ENCODE measurements at regions not wholly inside any gene's neighbourhood (a gene's known extent, or its start where the extent isn't known, plus 50 kb on each side); places are given as distances from the start of the nearest gene placed in this dataset.
A peak's percentile ranks its signal among the peaks of the same experiment; 100 is the strongest.
"Not testable (repeated sequence)": the region's sequence is repeated elsewhere in the genome, so short reads cannot be mapped to it uniquely, and the experiment has no call there.

DNA sequence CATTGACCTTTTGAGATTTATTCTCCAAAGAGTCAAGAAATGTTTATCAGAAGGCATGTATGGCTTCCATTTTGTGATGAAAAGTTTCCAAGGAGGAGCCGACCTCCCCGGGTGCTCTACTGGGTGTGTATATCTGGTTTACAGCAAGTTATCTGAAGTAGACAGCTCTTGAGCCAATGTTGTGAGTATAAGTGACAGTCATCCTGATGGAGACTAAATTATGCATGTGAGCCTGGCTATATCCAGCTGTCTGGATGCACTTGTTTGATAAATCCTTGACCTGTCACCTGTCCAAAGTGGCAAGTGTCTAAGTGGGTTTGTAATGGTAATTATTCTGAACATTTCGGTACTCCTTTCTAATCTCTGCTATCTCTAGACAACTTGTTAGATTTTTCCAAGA lies 142.2 kb downstream of the NR2F2 start:
- DNase-seq: no peak

DNA sequence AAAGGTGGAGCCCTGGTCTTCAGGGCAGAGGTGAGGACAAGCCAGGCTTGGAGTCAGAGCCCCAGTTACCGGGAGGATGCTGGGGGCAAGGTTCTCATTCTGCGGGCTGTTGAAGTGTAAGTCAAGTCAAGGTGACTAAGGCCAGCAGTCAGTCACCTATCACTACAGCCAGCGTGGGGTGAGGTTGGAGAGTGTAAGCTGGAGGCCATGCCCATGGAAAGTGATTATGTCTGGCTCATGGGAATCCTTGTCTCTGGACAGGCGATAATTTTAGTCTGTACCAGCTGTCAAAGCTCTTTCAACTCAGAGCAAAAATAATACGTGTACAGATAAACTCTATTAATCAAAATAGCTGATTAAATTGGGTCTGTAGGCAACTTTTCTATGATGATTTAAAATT lies 143.1 kb downstream of the NR2F2 start:
- DNase-seq: no peak

DNA sequence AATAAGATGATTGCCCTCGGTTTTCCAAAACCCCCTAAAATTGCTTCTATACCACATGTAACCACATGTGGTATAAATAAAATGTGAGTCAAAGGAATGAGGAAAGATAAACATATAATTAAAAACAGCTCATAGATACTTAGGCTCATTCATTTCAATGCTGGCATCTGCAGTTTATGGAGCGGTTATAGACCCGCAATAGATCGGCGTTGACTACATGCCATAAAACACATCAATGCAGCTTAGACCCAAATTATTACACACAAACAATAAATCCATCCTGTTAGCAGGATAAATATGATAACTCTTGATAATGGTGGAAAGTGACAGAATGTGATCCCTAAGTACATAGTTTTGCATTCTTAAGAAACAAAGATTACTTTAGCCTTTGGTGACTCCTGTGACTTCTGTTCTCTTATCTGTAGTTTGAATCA lies 143.7 kb downstream of the NR2F2 start:
- DNase-seq: no peak

DNA sequence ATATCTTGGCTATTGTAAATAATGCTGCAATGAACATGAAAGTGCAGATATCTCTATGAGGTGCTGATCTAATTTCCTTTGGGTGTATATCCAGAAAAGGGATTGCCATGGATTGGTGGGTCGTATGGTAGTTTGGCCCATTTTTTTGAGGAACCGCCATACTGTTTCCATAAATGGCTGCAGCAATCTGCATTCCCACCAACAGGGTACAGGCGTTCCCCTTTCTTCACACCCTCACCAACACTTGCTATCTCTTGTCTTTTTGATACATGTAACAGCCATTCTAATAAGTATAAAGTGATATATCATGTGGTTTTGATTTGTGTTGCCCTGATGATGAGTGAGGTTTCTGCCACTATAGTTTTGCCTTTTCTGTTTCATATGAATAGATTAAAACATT lies 146.7 kb downstream of the NR2F2 start:
- DNase-seq: no peak

DNA sequence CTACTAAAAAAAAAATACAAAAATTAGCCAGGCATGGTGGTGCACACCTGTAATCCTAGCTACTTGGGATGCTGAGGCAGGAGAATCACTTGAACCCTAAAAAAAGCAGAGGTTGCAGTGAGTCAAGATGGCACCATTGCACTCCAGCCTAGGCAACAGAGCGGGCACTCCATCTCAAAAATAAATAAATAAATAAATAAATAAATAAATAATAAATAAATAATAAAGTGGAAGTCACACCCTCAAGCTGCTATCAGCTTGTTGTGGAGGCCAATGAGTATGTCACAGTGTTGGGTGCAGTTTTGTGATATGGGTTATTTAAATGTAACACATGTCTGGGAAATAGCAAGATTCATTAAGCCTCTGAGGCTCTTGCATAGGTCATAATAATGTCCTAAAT lies 153.9 kb downstream of the NR2F2 start:
- DNase-seq: not testable (repeated sequence)

DNA sequence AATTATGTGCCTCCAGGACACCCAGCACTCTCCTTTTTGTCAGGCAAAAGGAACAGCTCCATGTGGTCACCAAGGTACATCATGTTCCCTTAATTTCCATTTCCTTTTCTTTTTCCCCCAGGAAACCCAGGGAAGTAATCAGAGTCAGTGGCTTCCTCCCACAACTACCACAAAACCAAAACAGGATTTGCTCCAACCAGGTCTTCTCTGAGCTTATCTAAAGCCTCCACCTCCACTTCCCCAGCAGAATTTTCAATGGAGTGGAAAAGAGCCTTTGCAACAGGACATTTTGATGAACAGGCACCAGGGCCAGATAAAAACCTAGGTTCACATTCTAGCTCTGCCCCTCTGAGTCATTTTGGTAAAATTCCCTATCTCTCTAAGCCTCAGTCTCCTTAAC lies 154.3 kb downstream of the NR2F2 start:
- DNase-seq: no peak

DNA sequence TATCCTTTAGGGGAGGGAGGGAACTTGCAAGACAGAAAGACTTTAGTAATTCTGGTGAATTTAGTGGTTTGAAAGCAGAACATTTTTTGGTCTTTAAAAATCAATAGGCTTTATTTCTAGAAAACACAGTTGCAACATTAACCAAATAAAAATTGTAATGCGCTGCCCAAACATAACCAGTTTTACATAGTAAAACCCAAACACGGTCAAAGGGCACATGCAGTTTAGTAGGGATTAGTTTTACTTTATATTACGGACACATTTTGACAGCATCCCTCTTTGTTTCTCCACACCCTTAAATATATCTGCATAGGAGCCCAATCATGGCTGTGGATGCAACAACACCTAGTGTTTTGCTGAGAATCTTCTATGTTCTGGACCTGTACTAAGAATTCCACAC lies 156.7 kb downstream of the NR2F2 start:
- no peak for DNase-seq

DNA sequence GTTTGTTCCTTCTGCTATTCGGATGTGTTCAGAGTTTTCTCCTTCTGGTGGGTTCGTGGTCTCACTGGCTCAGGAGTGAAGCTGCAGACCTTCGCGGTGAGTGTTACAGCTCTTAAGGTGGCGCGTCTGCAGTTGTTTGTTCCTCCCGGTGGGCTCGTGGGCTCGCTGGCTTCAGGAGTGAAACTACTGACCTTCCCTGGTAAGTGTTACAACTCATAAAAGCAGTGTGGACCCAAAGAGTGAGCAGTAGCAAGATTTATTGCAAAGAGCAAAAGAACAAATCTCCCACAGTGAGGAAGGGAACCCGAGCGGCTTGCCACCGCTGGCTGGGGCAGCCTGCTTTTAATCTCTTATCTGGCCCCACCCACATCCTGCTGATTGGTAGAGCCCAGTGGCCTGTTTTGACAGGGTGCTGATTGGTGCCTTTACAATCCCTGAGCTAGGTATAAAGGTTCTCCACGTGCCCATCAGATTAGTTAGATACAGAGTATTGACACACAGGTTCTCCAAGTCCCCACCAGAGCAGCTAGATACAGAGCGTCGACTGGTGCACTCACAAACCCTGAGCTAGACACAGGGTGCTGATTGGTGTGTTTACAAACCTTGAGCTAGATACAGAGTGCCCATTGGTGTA lies 160.7 kb downstream of the NR2F2 start:
- DNase-seq: not testable (repeated sequence)

DNA sequence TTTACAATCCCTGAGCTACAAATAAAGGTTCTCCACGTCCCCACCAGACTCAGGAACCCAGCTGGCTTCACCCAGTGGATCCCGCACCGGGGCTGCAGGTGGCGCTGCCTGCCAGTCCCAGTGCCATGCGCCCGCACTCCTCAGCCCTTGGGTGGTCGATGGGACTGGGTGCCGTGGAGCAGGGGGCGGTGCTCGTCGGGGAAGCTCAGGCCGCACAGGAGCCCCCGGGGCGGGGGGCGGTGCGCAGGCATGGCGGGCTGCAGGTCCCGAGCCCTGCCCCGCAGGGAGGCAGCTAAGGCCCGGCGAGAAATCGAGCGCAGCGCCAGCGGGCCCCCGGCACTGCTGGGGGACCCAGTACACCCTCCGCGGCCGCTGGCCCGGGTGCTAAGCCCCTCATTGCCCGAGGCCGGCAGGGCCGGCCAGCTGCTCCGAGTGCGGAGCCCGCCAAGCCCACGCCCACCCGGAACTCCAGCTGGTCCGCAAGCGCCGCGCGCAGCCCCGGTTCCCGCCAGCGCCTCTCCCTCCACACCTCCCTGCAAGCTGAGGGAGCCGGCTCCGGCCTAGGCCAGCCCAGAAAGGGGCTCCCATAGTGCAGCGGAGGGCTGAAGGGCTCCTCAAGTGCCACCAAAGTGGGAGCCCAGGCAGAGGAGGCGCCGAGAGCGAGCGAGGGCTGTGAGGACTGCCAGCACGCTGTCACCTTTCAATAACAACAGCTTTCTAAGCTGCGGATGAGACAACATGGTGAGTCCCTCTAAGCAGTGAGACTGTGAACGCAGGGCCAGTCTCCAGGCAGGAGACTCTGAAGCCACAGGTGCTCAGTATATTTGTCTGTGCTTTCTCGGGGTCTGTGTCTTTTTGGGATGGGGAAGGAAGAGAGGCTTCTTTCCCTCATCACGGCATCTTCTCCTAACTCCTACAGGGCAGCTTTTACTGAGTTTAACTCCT lies 161.5 kb downstream of the NR2F2 start:
- DNase-seq: peak; percentile 68

DNA sequence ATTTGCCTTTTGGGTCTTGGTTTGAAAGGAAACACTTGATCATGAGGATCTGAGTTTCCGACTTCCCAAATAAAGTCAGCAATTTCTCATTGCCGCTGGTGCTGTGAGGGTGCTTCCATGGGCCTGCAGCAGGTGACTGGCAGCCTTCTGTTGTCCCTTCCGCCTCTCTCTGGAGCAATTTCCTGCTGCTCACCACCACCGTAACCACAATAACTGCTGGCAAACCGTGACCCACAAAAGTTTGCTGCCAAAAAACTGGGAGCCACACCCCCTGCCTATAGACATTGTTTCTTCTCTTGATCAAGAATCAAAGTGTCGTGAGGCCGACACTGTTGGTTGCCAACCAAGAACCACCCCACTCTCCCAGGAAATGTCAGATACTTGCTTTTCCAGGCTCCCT lies 164.0 kb downstream of the NR2F2 start:
- DNase-seq: no peak

DNA sequence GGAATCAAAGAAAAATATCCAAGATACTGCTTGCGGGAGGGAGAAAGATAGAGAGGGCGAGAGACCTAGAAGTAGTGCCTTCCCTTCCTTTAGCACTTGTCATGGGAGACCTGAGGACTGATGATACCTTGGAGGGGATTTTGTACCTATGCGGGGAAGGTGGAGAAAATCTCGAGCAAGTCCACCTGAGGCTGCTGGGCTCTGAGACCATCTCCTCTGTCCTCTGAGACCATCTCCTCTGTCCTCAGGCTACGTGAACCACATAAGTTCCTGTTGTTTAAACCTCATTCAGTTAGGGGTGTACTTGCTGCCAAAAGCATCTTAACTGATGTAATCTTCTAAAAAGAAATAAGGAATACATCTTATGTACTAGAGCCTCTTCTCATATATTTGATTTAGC lies 164.9 kb downstream of the NR2F2 start:
- DNase-seq: no peak

DNA sequence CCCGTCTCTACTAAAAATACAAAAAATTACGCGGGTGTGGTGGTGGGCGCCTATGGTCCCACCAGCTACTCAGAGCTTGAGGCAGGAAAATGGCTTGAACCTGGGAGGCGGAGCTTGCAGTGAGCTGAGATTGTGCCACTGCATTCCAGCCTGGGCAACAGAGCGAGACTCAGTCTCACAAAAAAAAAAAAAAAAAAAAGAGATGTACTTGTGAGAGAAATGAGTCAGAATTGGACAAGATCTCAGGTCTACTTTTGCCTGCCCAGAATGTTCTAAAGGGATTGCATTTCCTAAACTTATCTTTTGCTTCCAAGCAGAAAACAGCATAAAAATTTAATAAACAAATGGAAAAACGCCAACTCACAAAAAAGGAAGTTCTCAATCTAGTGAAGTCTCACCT lies 167.5 kb downstream of the NR2F2 start:
- DNase-seq: no peak

DNA sequence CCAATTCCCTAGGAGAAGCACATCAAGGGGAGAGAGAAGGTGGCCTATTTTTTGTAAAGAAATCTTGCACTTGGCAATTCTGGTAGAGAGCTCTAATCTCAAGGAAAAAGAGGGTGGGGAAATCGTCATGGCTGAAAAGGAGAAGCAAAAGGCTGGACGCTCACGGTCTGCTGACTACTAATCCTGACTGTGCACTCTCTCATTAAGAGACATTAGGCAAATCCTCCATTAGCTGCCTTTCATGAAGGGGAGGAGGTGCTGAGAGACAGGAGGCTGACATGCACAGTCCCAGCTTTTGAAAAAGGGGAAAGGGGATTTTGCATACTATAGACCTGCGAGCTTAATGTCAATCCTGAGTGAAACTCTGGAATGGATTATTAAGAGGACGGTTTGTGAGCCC lies 170.0 kb downstream of the NR2F2 start:
- DNase-seq: no peak

DNA sequence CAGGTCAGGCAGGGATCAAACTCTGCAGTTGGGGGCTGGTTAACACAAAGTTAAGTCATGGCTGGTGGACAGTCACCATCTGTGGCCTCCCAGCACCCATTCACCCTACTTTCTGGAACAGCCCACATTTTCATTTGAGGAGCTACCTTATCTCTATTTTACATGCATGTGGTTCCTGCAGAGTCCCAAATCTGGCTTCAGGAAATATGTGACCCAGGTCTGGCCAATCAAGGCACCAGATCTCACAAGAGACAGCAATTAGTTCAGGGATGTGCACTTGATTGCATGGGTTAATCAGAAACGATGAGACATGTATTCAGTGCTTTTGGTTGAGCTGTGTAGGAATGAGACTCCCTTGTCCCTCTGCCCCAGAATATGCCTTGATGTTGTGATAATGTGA lies 170.9 kb downstream of the NR2F2 start:
- DNase-seq: no peak

DNA sequence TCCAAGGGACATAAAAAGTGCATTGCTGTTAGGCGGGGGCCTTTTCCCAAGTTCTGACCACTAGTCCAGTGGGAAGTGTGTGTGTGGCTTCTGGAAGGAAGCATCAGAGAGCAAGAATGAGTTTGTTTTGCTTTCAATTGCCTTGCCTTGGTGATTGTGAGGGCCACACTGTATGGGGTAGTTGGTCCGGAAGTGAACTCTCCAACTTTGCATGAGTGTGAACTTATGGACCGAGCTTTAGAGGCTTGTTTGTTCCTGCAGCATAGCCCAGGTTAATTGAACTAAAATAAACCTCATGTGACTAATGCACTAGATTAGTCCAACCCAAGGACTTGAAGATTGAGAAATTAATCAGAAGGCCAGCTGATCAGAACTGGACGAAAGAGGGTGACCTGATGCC lies 171.7 kb downstream of the NR2F2 start:
- no peak for DNase-seq

DNA sequence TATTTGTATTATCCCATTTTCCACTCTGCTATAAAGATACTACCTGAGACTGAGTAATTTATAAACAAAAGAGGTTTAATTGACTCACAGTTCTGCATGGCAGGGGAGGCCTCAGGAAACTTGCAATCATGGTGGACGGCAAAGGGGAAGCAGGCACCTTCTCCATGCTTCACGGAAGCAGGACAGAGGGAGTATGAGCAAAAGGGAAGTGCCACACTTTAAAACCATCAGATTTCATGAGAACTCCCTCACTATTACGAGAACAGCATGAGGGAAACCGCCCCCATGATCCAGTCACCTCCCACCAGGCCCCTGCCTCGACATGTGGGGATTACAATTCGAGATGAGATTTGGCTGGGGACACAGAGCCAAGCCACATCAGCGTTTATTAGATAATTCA lies 172.8 kb downstream of the NR2F2 start:
- DNase-seq: no peak

DNA sequence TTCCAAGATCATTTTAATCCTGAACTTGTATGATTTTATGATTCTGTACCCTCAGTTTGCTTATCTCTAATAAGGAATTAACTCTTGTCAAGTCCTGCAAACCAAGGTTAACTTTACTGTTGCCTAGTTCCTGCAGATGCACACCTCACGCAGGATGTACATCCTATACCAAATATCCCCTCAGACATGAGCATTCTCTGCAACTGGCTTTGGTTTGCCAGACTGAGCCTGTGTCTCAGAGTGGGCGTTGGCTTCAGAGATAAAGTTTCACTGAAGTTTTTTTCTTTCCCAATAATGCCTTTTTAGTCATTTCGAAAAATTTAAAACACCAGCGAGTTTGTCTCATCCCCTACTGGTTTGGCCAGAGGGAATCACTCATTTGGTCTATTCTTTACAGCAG lies 173.9 kb downstream of the NR2F2 start:
- no peak for DNase-seq

DNA sequence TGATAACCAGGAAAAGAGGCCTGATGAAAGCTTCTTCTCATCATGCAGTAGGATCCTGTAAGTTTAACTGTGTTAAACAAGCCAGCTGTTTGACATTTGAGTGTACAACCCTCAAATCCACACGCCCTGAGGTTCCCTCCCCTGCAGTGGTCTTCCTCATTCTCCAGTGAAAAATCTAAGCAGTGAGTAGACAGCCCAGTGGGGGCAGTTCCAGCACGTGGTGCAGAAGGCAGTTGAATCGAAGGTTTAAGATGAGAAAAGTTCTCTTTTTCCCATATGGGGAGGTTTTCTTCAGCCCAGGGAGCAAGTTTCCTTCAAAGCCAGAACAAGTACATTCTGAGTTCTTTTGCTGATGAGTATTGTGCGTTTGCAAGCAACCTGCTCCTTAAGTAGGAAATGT lies 174.5 kb downstream of the NR2F2 start:
- DNase-seq: no peak

DNA sequence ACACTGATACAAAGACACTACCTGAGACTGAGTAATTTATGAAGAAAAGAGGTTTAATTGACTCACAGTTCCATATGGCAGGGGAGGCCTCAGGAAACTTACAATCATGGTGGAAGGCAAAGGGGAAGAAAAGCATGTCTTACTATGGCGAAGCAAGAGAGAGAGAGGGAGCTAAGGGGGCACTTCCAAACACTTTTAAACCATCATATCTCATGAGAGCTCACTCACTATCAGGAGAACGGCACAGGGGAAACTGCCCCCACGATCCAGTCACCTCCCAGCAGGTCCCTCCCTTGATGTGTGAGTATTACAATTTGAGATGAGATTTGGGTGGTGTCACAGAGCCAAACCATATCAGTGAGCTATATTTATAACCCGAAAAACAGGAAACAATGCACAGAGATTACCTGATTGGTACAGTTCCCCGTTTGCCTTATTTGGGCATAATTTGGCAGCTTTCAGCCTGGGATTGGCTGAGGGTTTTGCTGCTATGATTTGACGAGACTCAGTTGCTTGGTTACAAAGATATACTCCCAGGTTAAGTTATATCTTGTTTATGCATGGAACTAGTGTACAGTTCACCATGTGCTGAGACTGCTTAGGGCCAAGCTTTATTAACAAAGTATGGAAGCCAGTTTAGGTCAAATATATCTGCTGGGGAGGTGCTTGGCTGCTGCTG lies 184.2 kb downstream of the NR2F2 start:
- no peak for DNase-seq

DNA sequence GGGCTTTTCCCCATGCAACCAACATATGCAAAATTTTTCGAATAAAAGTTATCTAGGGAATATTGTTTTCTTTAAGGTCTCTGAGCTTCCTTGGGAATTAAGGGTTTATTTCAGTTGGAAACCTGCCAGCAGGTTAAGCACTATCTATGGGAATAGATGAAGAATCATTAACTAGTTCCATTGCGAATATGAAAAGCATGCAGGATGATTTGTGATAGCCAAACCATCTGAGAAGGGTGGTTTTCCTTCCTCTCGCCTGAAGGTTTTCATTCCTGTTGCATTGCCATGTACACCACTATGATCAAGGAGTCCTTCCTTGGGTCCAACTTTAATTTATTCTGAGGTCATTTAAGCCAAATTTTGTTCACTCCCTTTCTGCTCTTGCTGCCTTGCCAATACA lies 184.9 kb downstream of the NR2F2 start:
- DNase-seq: no peak

DNA sequence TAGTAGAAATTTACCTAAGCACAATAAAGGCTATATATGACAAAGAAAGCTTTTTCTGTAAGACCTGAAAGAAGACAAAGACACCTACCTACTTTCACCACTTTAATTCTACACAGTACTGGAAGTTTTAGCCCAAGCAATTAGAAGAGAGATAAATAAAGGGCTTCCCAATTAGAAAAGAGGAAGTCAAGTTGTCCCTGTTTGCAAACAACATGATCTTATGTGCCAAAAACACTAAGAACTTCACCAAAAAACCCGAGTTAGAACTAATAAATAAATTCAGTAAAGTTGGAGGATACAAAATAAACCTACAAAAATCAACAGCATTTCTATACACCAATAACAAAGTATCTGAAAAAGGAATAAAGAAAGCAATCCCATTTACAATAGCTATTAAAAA lies 190.9 kb downstream of the NR2F2 start:
- no peak for DNase-seq

DNA sequence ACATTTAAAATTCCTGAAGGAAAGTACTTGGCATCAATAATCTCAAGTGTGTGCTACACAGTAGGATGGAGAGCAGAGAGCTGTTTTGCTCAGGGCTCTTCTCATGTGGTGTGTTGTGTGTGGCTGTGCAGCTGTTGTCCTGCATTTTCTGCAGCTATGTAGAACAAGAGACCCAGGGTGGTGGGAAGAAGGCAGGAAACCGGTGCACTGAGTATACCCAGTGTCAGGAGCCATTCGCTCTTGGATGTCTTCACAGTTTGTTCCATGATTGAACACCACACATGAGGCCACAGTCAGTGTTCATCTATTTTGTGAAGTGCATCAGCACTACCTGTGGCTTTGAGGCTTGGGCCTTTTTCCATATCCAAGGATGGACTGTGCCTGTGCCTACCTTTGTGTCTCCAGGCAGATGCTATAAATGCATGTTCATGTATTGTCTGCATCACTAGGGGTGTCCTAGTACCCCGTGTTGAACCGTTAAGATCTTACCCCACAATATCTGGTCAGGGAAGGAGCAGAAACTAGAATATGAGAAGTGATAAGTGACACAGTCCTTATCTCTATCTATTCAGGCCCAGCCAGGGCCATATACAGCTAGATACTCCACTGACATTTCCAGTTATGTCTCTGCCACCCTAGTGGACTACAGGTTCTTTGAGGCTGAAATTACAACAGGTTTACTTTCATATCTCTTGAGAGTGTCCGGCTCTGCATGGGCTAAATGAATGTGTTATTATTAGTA lies 194.3 kb downstream of the NR2F2 start:
- no peak for DNase-seq

DNA sequence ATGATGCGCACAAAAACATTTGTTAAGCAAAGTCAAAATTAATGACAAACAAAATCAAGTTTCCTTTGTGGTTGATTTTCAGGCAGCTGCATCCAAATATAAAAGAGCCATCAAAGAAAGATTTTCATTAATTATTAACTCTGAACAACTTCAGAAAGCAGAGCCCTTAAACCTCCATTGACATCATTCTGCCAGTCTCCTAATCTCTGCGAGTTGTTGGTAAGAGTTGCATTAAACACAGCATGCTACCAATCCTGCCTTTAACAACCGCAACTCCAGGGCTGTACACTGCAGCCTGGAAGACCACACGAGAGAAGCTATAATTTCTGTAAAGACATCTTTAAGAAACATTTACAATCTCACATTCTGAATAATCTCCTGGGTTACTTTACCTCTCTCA lies 204.6 kb downstream of the NR2F2 start:
- DNase-seq: no peak

All from islet precursor cell (in vitro differentiated cells).